ENCODE measurements at regions not wholly inside any gene's neighbourhood (a gene's known extent, or its start where the extent isn't known, plus 50 kb on each side); places are given as distances from the start of the nearest gene placed in this dataset.

- Mint-ChIP-seq H3K4me3 (no peak overlapping the region), H3K9me3 (peaks cover 0 to 3% (median 3%) of the 10 kb centered on the region in 3 donors), H3K4me1 (no peaks in the 10 kb centered on the region), H3K36me3 (no peaks in the 10 kb centered on the region), H3K27me3 (no peaks in the 10 kb centered on the region), H3K27ac (no peak overlapping the region)
- ChIA-PET CTCF (no interaction called here), POLR2A (no interaction called here)
- DNase-seq (no peak), ATAC-seq (replicated peaks in 1 of 4) (no peak)
- no peaks in the 10 kb centered on the region for H3K36me3 ChIP-seq (ENCODE audit: control insufficient read depth in 2 of 2, extremely low read depth in 1 of 2, insufficient read depth in 1 of 2, low read length in 1 of 2)
- no CpG with 5 or more reads among the region's 1 CpG for WGBS (ENCODE audit: insufficient coverage)
- H3K4me1 ChIP-seq (ENCODE audit: control insufficient read depth in 1 of 2, extremely low read depth in 1 of 2, insufficient read depth in 2 of 2, low read length in 2 of 2), result no peaks in the 10 kb centered on the region
- no peaks in the 10 kb centered on the region for H3K27me3 ChIP-seq (replicated peaks in 1 of 2; ENCODE audit: control insufficient read depth in 2 of 2, extremely low read depth in 1 of 2, insufficient read depth in 2 of 2, low read length in 1 of 2)
- no peak overlapping the region for H3K4me3 ChIP-seq (ENCODE audit: control insufficient read depth in 1 of 2, extremely low read depth in 1 of 2, low read length in 1 of 2)
- no peak overlapping the region for H3K27ac ChIP-seq (ENCODE audit: low read length)
- no peaks in the 10 kb centered on the region for H3K9me3 ChIP-seq
Measured at GRCh38 chr6:140176306-140176705, 801.9 kb upstream of the CITED2 start.

DNA sequence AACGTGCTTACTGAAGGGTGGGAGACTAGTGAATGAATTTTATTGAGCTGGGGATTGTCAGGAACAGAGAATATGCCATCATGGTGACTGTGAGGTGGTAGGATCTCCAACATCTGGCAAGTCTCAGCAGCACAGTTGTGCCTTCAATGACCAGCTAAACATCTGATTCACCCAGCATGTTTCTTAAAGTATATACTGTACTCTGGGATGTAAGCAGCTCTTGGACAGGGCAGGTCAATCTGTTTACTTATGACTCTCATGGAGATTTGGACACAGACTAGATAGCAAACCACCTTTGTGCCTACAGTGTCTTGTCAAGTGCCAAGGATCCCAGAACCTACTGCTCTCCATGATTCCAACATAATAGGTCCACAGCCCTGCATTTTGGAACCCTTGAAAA, 801.0 kb upstream of the CITED2 start:
- POLR2A ChIA-PET, result no interaction called here
- H3K4me1 Mint-ChIP-seq, result no peaks in the 10 kb centered on the region
- WGBS (ENCODE audit: insufficient coverage), result no CpG with 5 or more reads among the region's 1 CpG
- H3K36me3 ChIP-seq (ENCODE audit: control insufficient read depth in 2 of 2, extremely low read depth in 1 of 2, insufficient read depth in 1 of 2, low read length in 1 of 2), result no peaks in the 10 kb centered on the region
- H3K9me3 ChIP-seq, result no peaks in the 10 kb centered on the region
- no peaks in the 10 kb centered on the region for H3K4me1 ChIP-seq (ENCODE audit: control insufficient read depth in 1 of 2, extremely low read depth in 1 of 2, insufficient read depth in 2 of 2, low read length in 2 of 2)
- no peak overlapping the region for H3K27ac ChIP-seq (ENCODE audit: low read length)
- no peak overlapping the region for H3K27ac Mint-ChIP-seq
- H3K4me3 Mint-ChIP-seq, result no peak overlapping the region
- H3K27me3 Mint-ChIP-seq, result no peaks in the 10 kb centered on the region
- H3K4me3 ChIP-seq (ENCODE audit: control insufficient read depth in 1 of 2, extremely low read depth in 1 of 2, low read length in 1 of 2), result no peak overlapping the region
- DNase-seq (no peak), ATAC-seq (replicated peaks in 1 of 4) (no peak)
- no peaks in the 10 kb centered on the region for H3K36me3 Mint-ChIP-seq
- H3K9me3 Mint-ChIP-seq, result peaks cover 0 to 3% (median 3%) of the 10 kb centered on the region in 3 donors
- H3K27me3 ChIP-seq (replicated peaks in 1 of 2; ENCODE audit: control insufficient read depth in 2 of 2, extremely low read depth in 1 of 2, insufficient read depth in 2 of 2, low read length in 1 of 2), result no peaks in the 10 kb centered on the region
- CTCF ChIA-PET, result interaction anchor here in 1 of 2 donors (0.8 kb wide), 1 partner anchor 233 kb away, joined by 3 read pairs; no protein-coding TSS in a partner anchor

GRCh38 chr6:140174524-140174923, 800.1 kb upstream of the CITED2 start:
- no peaks in the 10 kb centered on the region for H3K27me3 ChIP-seq (replicated peaks in 1 of 2; ENCODE audit: control insufficient read depth in 2 of 2, extremely low read depth in 1 of 2, insufficient read depth in 2 of 2, low read length in 1 of 2)
- WGBS (ENCODE audit: insufficient coverage), result no CpG with 5 or more reads among the region's 2 CpGs
- no peaks in the 10 kb centered on the region for H3K36me3 Mint-ChIP-seq
- POLR2A ChIA-PET, result interaction anchor here in 1 of 2 donors (0.6 kb wide), 1 partner anchor 138 kb away, joined by 4 read pairs; no protein-coding TSS in a partner anchor
- DNase-seq (no peak), ATAC-seq (replicated peaks in 1 of 4) (no peak)
- no peaks in the 10 kb centered on the region for H3K36me3 ChIP-seq (ENCODE audit: control insufficient read depth in 2 of 2, extremely low read depth in 1 of 2, insufficient read depth in 1 of 2, low read length in 1 of 2)
- no peaks in the 10 kb centered on the region for H3K4me1 Mint-ChIP-seq
- peaks cover 0 to 2% of the 10 kb centered on the region in 2 donors for H3K27me3 Mint-ChIP-seq
- peaks cover 0 to 3% (median 3%) of the 10 kb centered on the region in 3 donors for H3K9me3 Mint-ChIP-seq
- CTCF ChIA-PET, result interaction anchor here in 1 of 2 donors (1.4 kb wide), 1 partner anchor 10 kb away, joined by 4 read pairs; no protein-coding TSS in a partner anchor
- no peak overlapping the region for H3K4me3 ChIP-seq (ENCODE audit: control insufficient read depth in 1 of 2, extremely low read depth in 1 of 2, low read length in 1 of 2)
- no peak overlapping the region for H3K27ac Mint-ChIP-seq
- H3K4me1 ChIP-seq (ENCODE audit: control insufficient read depth in 1 of 2, extremely low read depth in 1 of 2, insufficient read depth in 2 of 2, low read length in 2 of 2), result no peaks in the 10 kb centered on the region
- no peak overlapping the region for H3K4me3 Mint-ChIP-seq
- H3K27ac ChIP-seq (ENCODE audit: low read length), result no peak overlapping the region
- no peaks in the 10 kb centered on the region for H3K9me3 ChIP-seq

- no peaks in the 10 kb centered on the region for H3K36me3 ChIP-seq (ENCODE audit: control insufficient read depth in 2 of 2, extremely low read depth in 1 of 2, insufficient read depth in 1 of 2, low read length in 1 of 2)
- CTCF ChIA-PET, result no interaction called here
- Mint-ChIP-seq H3K9me3 (peaks cover 0 to 3% (median 3%) of the 10 kb centered on the region in 3 donors), H3K36me3 (no peaks in the 10 kb centered on the region), H3K4me3 (no peak overlapping the region), H3K4me1 (no peaks in the 10 kb centered on the region), H3K27ac (no peak overlapping the region), H3K27me3 (peaks cover 0 to 2% of the 10 kb centered on the region in 2 donors)
- H3K27ac ChIP-seq (ENCODE audit: low read length), result no peak overlapping the region
- no peak for ATAC-seq (replicated peaks in 1 of 4)
- no peaks in the 10 kb centered on the region for H3K4me1 ChIP-seq (ENCODE audit: control insufficient read depth in 1 of 2, extremely low read depth in 1 of 2, insufficient read depth in 2 of 2, low read length in 2 of 2)
- H3K9me3 ChIP-seq, result no peaks in the 10 kb centered on the region
- H3K27me3 ChIP-seq (replicated peaks in 1 of 2; ENCODE audit: control insufficient read depth in 2 of 2, extremely low read depth in 1 of 2, insufficient read depth in 2 of 2, low read length in 1 of 2), result no peaks in the 10 kb centered on the region
- POLR2A ChIA-PET, result no interaction called here
- WGBS (ENCODE audit: insufficient coverage), result no CpG with 5 or more reads among the region's 3 CpGs
- no peak overlapping the region for H3K4me3 ChIP-seq (ENCODE audit: control insufficient read depth in 1 of 2, extremely low read depth in 1 of 2, low read length in 1 of 2)
- no peak for DNase-seq
Measured at GRCh38 chr6:140168365-140168764, 793.9 kb upstream of the CITED2 start.

- Histone ChIP-seq H3K4me3 (ENCODE audit: control insufficient read depth in 1 of 2, extremely low read depth in 1 of 2, low read length in 1 of 2) (no peak overlapping the region), H3K36me3 (ENCODE audit: control insufficient read depth in 2 of 2, extremely low read depth in 1 of 2, insufficient read depth in 1 of 2, low read length in 1 of 2) (no peaks in the 10 kb centered on the region), H3K4me1 (ENCODE audit: control insufficient read depth in 1 of 2, extremely low read depth in 1 of 2, insufficient read depth in 2 of 2, low read length in 2 of 2) (no peaks in the 10 kb centered on the region), H3K9me3 (no peaks in the 10 kb centered on the region), H3K27me3 (replicated peaks in 1 of 2; ENCODE audit: control insufficient read depth in 2 of 2, extremely low read depth in 1 of 2, insufficient read depth in 2 of 2, low read length in 1 of 2) (no peaks in the 10 kb centered on the region), H3K27ac (ENCODE audit: low read length) (no peak overlapping the region)
- no peaks in the 10 kb centered on the region for H3K9me3 Mint-ChIP-seq
- ChIA-PET POLR2A (no interaction called here), CTCF (no interaction called here)
- no peak for DNase-seq
- no CpG with 5 or more reads among the region's 1 CpG for WGBS (ENCODE audit: insufficient coverage)
- ATAC-seq (replicated peaks in 1 of 4), result no peak
- H3K4me1 Mint-ChIP-seq, result no peaks in the 10 kb centered on the region
- H3K36me3 Mint-ChIP-seq, result no peaks in the 10 kb centered on the region
- H3K27ac Mint-ChIP-seq, result no peak overlapping the region
- H3K27me3 Mint-ChIP-seq, result peaks cover 2 to 3% of the 10 kb centered on the region in 2 donors
- H3K4me3 Mint-ChIP-seq, result no peak overlapping the region
Measured at GRCh38 chr6:140160909-140161308, 786.5 kb upstream of the CITED2 start.

- Mint-ChIP-seq H3K27me3 (peaks cover 2 to 3% of the 10 kb centered on the region in 2 donors), H3K9me3 (no peaks in the 10 kb centered on the region), H3K4me1 (no peaks in the 10 kb centered on the region), H3K36me3 (no peaks in the 10 kb centered on the region), H3K4me3 (no peak overlapping the region), H3K27ac (no peak overlapping the region)
- ATAC-seq (replicated peaks in 1 of 4) (no peak), DNase-seq (no peak)
- POLR2A ChIA-PET, result no interaction called here
- H3K27ac ChIP-seq (ENCODE audit: low read length), result no peak overlapping the region
- no peaks in the 10 kb centered on the region for H3K9me3 ChIP-seq
- H3K36me3 ChIP-seq (ENCODE audit: control insufficient read depth in 2 of 2, extremely low read depth in 1 of 2, insufficient read depth in 1 of 2, low read length in 1 of 2), result no peaks in the 10 kb centered on the region
- CTCF ChIA-PET, result no interaction called here
- H3K4me3 ChIP-seq (ENCODE audit: control insufficient read depth in 1 of 2, extremely low read depth in 1 of 2, low read length in 1 of 2), result no peak overlapping the region
- no peaks in the 10 kb centered on the region for H3K27me3 ChIP-seq (replicated peaks in 1 of 2; ENCODE audit: control insufficient read depth in 2 of 2, extremely low read depth in 1 of 2, insufficient read depth in 2 of 2, low read length in 1 of 2)
- 100% methylated on average over 2 of the region's 3 CpGs for WGBS (ENCODE audit: insufficient coverage)
- no peaks in the 10 kb centered on the region for H3K4me1 ChIP-seq (ENCODE audit: control insufficient read depth in 1 of 2, extremely low read depth in 1 of 2, insufficient read depth in 2 of 2, low read length in 2 of 2)
Measured at GRCh38 chr6:140160494-140160893, 786.0 kb upstream of the CITED2 start.

DNA sequence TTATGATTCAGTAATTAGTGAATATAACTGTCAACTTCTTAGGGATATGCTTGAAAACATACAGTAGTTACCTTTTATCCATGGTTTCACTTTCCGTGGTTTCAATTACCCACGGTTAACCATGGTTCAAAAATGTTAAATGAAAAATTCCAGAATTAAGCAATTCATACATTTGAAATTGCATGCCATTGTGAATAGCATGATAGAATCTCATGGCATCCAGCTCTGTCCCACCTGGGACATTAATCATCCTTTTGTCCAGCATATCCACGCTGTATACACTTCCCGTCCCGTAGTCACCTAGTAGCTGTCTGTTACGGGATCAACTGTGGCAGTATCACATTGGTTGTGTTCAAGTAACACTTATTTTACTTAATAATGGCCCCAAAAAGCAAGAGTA, 781.7 kb upstream of the CITED2 start:
- Histone ChIP-seq H3K4me1 (ENCODE audit: control insufficient read depth in 1 of 2, extremely low read depth in 1 of 2, insufficient read depth in 2 of 2, low read length in 2 of 2) (no peaks in the 10 kb centered on the region), H3K4me3 (ENCODE audit: control insufficient read depth in 1 of 2, extremely low read depth in 1 of 2, low read length in 1 of 2) (no peak overlapping the region), H3K36me3 (ENCODE audit: control insufficient read depth in 2 of 2, extremely low read depth in 1 of 2, insufficient read depth in 1 of 2, low read length in 1 of 2) (no peaks in the 10 kb centered on the region), H3K9me3 (no peaks in the 10 kb centered on the region), H3K27ac (ENCODE audit: low read length) (no peak overlapping the region), H3K27me3 (replicated peaks in 1 of 2; ENCODE audit: control insufficient read depth in 2 of 2, extremely low read depth in 1 of 2, insufficient read depth in 2 of 2, low read length in 1 of 2) (no peaks in the 10 kb centered on the region)
- ChIA-PET CTCF (no interaction called here), POLR2A (no interaction called here)
- no peaks in the 10 kb centered on the region for H3K9me3 Mint-ChIP-seq
- no peak overlapping the region for H3K4me3 Mint-ChIP-seq
- no peak for DNase-seq
- H3K36me3 Mint-ChIP-seq, result no peaks in the 10 kb centered on the region
- WGBS (ENCODE audit: insufficient coverage), result 60% methylated on average over 1 of the region's 6 CpGs
- no peak for ATAC-seq (replicated peaks in 1 of 4)
- H3K4me1 Mint-ChIP-seq, result no peaks in the 10 kb centered on the region
- no peak overlapping the region for H3K27ac Mint-ChIP-seq
- H3K27me3 Mint-ChIP-seq, result peaks cover 2 to 3% of the 10 kb centered on the region in 2 donors

Measured in T-cell (primary cell).